ENCODE measurements at regions not wholly inside any gene's neighbourhood (a gene's known extent, or its start where the extent isn't known, plus 50 kb on each side); places are given as distances from the start of the nearest gene placed in this dataset.
A peak's percentile ranks its signal among the peaks of the same experiment; 100 is the strongest.
"Not testable (repeated sequence)": the region's sequence is repeated elsewhere in the genome, so short reads cannot be mapped to it uniquely, and the experiment has no call there.

DNA sequence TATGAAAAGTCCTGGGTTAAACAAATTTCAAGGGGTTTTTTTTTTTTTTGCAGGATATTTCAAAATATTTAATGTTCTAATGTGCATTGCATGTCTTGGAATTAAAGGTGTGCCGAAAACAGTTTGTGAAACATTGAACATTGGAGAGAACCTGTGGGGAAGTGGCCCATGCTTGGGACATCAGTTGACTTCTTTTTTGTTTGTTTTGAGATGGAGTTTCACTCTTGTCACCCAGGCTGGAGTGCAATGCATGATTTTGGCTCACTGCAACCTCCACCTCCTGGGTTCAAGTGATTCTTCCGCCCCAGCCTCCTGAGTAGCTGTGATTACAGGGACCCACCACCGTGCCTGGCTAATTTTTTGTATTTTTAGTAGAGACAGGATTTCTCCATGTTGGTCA, 71.0 kb upstream of the RAPH1 start:
- no peaks in the 10 kb centered on the region for H3K27me3 ChIP-seq (ENCODE audit: control insufficient read depth, insufficient read depth, low read length)
- no peaks in the 10 kb centered on the region for H3K9me3 ChIP-seq (replicated peaks; ENCODE audit: low read length)
- H3K9ac ChIP-seq (ENCODE audit: low read depth, low read length) = no peak overlapping the region
- no peak overlapping the region for H3K4me2 ChIP-seq (ENCODE audit: low read length)
- H3K4me1 ChIP-seq (ENCODE audit: control insufficient read depth, insufficient read depth, low read length) = no peaks in the 10 kb centered on the region
- H3K36me3 ChIP-seq (ENCODE audit: insufficient read depth, low read length) = no peaks in the 10 kb centered on the region
- H3K4me3 ChIP-seq (ENCODE audit: low read length) = no peak overlapping the region

DNA sequence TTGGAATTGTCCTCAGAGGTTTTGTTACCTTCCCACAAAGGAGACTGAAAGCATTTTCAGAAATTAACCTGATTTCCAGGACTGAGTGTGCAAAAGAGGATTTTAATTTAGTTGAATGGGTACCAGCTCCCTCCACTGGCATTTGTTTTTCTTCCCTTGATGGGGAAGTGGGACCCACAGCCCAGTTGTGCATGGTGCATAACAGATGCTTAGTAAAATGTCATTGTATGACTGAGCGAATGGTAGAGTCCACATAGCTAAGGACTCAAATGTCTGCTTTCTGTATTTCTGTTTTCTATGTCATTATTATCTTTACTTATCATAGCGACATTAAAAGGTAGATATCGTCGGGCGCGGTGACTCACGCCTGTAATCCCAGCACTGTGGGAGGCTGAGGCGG, 75.5 kb upstream of the RAPH1 start:
- Histone ChIP-seq H3K9me3 (replicated peaks; ENCODE audit: low read length) (no peaks in the 10 kb centered on the region), H3K4me3 (ENCODE audit: low read length) (no peak overlapping the region), H3K9ac (ENCODE audit: low read depth, low read length) (no peak overlapping the region), H3K4me1 (ENCODE audit: control insufficient read depth, insufficient read depth, low read length) (no peaks in the 10 kb centered on the region), H3K36me3 (ENCODE audit: insufficient read depth, low read length) (no peaks in the 10 kb centered on the region), H3K4me2 (ENCODE audit: low read length) (no peak overlapping the region), H3K27me3 (ENCODE audit: control insufficient read depth, insufficient read depth, low read length) (no peaks in the 10 kb centered on the region)

- H3K36me3 ChIP-seq (ENCODE audit: insufficient read depth, low read length) = no peaks in the 10 kb centered on the region
- H3K9me3 ChIP-seq (replicated peaks; ENCODE audit: low read length) = no peaks in the 10 kb centered on the region
- no peak overlapping the region for H3K4me2 ChIP-seq (ENCODE audit: low read length)
- H3K9ac ChIP-seq (ENCODE audit: low read depth, low read length) = no peak overlapping the region
- H3K27me3 ChIP-seq (ENCODE audit: control insufficient read depth, insufficient read depth, low read length) = no peaks in the 10 kb centered on the region
- no peaks in the 10 kb centered on the region for H3K4me1 ChIP-seq (ENCODE audit: control insufficient read depth, insufficient read depth, low read length)
- no peak overlapping the region for H3K4me3 ChIP-seq (ENCODE audit: low read length)
Observed at GRCh38 chr2:203612246-203612645, 77.1 kb upstream of the RAPH1 start.

- H3K4me1 ChIP-seq (ENCODE audit: control insufficient read depth, insufficient read depth, low read length) = peaks cover 15% of the 10 kb centered on the region
- H3K27me3 ChIP-seq (ENCODE audit: control insufficient read depth, insufficient read depth, low read length) = no peaks in the 10 kb centered on the region
- no peak overlapping the region for H3K4me2 ChIP-seq (ENCODE audit: low read length)
- no peaks in the 10 kb centered on the region for H3K36me3 ChIP-seq (ENCODE audit: insufficient read depth, low read length)
- no peak overlapping the region for H3K4me3 ChIP-seq (ENCODE audit: low read length)
- no peak overlapping the region for H3K9ac ChIP-seq (ENCODE audit: low read depth, low read length)
- no peaks in the 10 kb centered on the region for H3K9me3 ChIP-seq (replicated peaks; ENCODE audit: low read length)
Observed at GRCh38 chr2:203619267-203619878, 84.3 kb upstream of the RAPH1 start.

GRCh38 chr2:203621981-203622515, 84.4 kb upstream of the CD28 start:
- no peak overlapping the region for H3K4me3 ChIP-seq (ENCODE audit: low read length)
- H3K4me1 ChIP-seq (ENCODE audit: control insufficient read depth, insufficient read depth, low read length) = peaks cover 23% of the 10 kb centered on the region
- no peak overlapping the region for H3K9ac ChIP-seq (ENCODE audit: low read depth, low read length)
- no peaks in the 10 kb centered on the region for H3K27me3 ChIP-seq (ENCODE audit: control insufficient read depth, insufficient read depth, low read length)
- H3K4me2 ChIP-seq (ENCODE audit: low read length) = no peak overlapping the region
- H3K9me3 ChIP-seq (replicated peaks; ENCODE audit: low read length) = no peaks in the 10 kb centered on the region
- H3K36me3 ChIP-seq (ENCODE audit: insufficient read depth, low read length) = no peaks in the 10 kb centered on the region

DNA sequence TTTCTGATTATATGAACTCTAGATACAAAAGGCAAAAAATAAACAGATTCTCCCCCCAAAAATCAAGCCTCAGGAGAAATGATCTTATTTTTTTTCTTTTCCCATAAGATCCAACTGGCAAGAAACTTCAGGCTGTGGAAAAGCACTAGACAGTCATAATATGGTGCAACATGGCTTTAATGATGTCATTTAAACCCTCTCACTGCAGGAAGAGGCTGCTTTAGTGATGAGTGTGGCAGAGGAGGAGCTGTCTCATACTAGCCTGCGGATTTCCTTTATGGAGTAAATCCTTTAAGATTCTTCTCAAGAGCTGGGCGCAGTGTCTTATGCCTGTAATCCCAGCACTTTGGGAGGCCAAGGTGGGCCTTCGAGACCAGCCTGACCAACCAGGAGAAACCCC, 83.3 kb upstream of the CD28 start:
- Histone ChIP-seq H3K36me3 (ENCODE audit: insufficient read depth, low read length) (no peaks in the 10 kb centered on the region), H3K4me2 (ENCODE audit: low read length) (no peak overlapping the region), H3K4me1 (ENCODE audit: control insufficient read depth, insufficient read depth, low read length) (peaks cover 29% of the 10 kb centered on the region), H3K27me3 (ENCODE audit: control insufficient read depth, insufficient read depth, low read length) (no peaks in the 10 kb centered on the region), H3K9me3 (replicated peaks; ENCODE audit: low read length) (no peaks in the 10 kb centered on the region), H3K9ac (ENCODE audit: low read depth, low read length) (peak overlapping the region; percentile 68), H3K4me3 (ENCODE audit: low read length) (no peak overlapping the region)

- no peak overlapping the region for H3K4me3 ChIP-seq (ENCODE audit: low read length)
- H3K4me1 ChIP-seq (ENCODE audit: control insufficient read depth, insufficient read depth, low read length) = peaks cover 29% of the 10 kb centered on the region
- peak overlapping the region; percentile 34 for H3K9ac ChIP-seq (ENCODE audit: low read depth, low read length)
- H3K9me3 ChIP-seq (replicated peaks; ENCODE audit: low read length) = no peaks in the 10 kb centered on the region
- no peaks in the 10 kb centered on the region for H3K36me3 ChIP-seq (ENCODE audit: insufficient read depth, low read length)
- H3K27me3 ChIP-seq (ENCODE audit: control insufficient read depth, insufficient read depth, low read length) = no peaks in the 10 kb centered on the region
- no peak overlapping the region for H3K4me2 ChIP-seq (ENCODE audit: low read length)
Observed at GRCh38 chr2:203623661-203624060, 82.8 kb upstream of the CD28 start.

GRCh38 chr2:203625701-203626100, 80.7 kb upstream of the CD28 start:
- Histone ChIP-seq H3K27me3 (ENCODE audit: control insufficient read depth, insufficient read depth, low read length) (no peaks in the 10 kb centered on the region), H3K36me3 (ENCODE audit: insufficient read depth, low read length) (no peaks in the 10 kb centered on the region), H3K4me1 (ENCODE audit: control insufficient read depth, insufficient read depth, low read length) (peaks cover 29% of the 10 kb centered on the region), H3K9me3 (replicated peaks; ENCODE audit: low read length) (no peaks in the 10 kb centered on the region), H3K4me3 (ENCODE audit: low read length) (no peak overlapping the region), H3K4me2 (ENCODE audit: low read length) (no peak overlapping the region), H3K9ac (ENCODE audit: low read depth, low read length) (no peak overlapping the region)

GRCh38 chr2:203626247-203626646, 80.2 kb upstream of the CD28 start:
- not testable (repeated sequence) for H3K36me3 ChIP-seq (ENCODE audit: insufficient read depth, low read length); H3K9me3 ChIP-seq (replicated peaks; ENCODE audit: low read length); H3K4me2 ChIP-seq (ENCODE audit: low read length); H3K27me3 ChIP-seq (ENCODE audit: control insufficient read depth, insufficient read depth, low read length); H3K4me3 ChIP-seq (ENCODE audit: low read length); H3K9ac ChIP-seq (ENCODE audit: low read depth, low read length)
- H3K4me1 ChIP-seq (ENCODE audit: control insufficient read depth, insufficient read depth, low read length) = peaks cover 33% of the 10 kb centered on the region

DNA sequence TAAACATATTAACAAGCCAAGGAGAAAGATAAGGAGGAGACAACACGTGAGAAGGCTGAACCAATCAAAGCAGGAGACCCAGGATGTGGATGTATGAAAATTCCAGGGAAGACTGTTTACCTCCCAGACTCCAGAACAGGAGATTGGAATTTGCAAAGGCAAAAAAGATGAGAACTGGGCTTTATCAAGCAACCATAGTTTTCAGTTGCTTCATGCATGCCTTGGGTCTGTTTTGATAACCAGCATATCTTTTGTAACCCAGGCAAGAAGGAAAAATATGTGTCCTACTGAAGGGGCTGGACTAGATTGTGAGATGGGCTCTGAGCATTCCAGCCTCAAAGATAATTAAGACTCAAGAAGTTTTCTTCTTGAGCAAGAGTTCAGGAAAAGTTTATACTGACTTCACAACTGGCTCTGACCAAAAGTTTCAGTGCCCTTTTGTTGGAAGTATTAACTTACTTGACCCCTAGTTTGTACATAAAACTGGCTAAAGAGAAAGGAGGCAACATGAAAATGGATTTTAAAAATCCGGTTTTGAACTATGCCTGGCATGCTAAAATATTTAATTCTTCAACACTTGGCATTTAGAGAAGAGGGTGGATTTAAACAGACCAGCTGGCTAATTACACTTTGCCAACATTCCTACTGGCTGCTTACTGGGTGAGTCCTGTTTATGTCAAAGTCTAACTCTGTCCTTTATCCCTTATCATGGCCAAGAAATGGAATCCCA, 79.3 kb upstream of the CD28 start:
- Histone ChIP-seq H3K9me3 (replicated peaks; ENCODE audit: low read length) (no peaks in the 10 kb centered on the region), H3K4me1 (ENCODE audit: control insufficient read depth, insufficient read depth, low read length) (peaks cover 35% of the 10 kb centered on the region), H3K4me3 (ENCODE audit: low read length) (no peak overlapping the region), H3K27me3 (ENCODE audit: control insufficient read depth, insufficient read depth, low read length) (no peaks in the 10 kb centered on the region), H3K36me3 (ENCODE audit: insufficient read depth, low read length) (no peaks in the 10 kb centered on the region), H3K4me2 (ENCODE audit: low read length) (peak overlapping the region; percentile 10), H3K9ac (ENCODE audit: low read depth, low read length) (no peak overlapping the region)

DNA sequence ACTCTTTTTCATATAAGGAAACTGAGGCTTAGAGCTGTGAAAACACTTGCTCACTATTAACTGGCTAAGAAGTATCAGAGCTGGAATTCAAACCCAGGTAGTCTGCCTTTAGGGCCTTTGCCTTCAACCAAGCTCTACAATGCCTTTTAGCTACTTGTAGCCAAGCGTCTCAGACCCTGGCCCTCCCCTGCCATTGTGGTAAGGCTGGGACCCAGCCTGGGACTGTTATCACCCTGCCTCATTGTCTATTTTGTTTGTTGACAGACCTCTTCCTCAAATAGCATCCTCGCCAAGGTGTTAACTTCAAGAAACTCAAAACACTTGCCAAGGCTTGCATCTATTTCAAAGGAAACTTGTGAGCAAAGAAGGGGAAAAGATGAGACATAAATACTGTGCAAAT, 76.7 kb upstream of the CD28 start:
- Histone ChIP-seq H3K4me2 (ENCODE audit: low read length) (no peak overlapping the region), H3K9me3 (replicated peaks; ENCODE audit: low read length) (no peaks in the 10 kb centered on the region), H3K4me1 (ENCODE audit: control insufficient read depth, insufficient read depth, low read length) (peaks cover 20% of the 10 kb centered on the region), H3K36me3 (ENCODE audit: insufficient read depth, low read length) (no peaks in the 10 kb centered on the region), H3K4me3 (ENCODE audit: low read length) (no peak overlapping the region), H3K27me3 (ENCODE audit: control insufficient read depth, insufficient read depth, low read length) (no peaks in the 10 kb centered on the region), H3K9ac (ENCODE audit: low read depth, low read length) (no peak overlapping the region)

Data from skeletal muscle satellite cell (primary cell).